Activated T-cell treated with anti-CD3 and anti-CD28 coated beads for 1 hour (primary cell): ENCODE measurements at regions not wholly inside any gene's neighbourhood (a gene's known extent, or its start where the extent isn't known, plus 50 kb on each side); places are given as distances from the start of the nearest gene placed in this dataset.
"Not testable (repeated sequence)": the region's sequence is repeated elsewhere in the genome, so short reads cannot be mapped to it uniquely, and the experiment has no call there.

Experiments used
- DNase-seq: peaks from one replicate; pipeline ENCODE4 v3.0.0-alpha.2; 2020; ENCODE audit warnings: low read depth

DNA sequence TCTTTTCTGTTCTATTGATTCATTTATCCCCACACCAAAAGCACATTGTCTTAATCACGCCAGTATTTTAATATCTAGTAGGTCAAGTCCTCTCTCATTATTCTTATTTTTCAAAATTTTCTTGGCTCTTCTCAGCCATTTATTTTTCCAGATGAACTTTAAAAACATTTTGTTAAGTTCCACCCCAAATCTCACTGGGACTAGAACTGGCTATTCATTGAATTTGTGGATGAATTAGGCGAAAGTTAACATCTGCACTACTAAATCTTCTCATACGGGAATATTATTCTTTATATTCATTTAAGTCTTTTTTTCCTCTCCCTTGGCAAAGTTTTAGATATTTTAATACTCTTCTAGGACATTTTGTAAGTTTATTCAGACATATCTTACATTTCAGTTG is 295.2 kb upstream of the MGMT start:
- no peak for DNase-seq

- no peak for DNase-seq
Observed at GRCh38 chr10:129174232-129175014, 292.6 kb upstream of the MGMT start.

DNA sequence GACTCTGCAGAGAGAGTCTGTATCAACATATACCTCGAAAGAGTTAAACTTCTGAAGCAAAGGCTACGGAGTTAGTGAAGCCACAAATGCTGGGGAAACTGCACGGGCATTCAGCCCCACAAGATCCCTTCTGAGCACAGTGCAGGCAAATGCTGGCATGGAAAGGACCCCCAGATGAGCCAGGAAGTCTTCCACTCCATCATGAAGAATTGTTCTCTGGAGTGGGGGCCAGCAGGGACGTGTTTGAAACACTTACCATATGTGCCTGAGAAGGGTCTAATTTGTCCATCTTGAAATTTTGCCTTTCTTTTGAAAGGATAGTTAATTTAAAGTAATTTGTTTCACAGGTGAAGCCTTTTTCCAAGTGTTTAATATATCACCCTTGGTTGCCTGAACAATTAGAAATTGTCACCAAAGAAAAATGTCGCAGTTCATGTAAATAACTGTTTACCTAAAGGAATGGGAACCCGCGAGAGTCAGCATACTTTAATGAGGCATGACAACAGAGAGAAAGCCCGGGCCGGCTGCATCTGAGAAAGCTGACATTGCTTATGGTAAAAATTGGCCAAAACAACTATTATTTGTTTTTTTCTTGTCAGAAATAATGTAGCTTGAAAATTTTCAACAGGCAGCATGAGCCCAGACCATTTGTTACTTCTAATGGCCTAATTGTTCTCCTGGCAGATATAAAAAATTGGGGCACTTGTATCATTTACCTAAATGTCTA is 287.6 kb upstream of the MGMT start:
- no peak for DNase-seq

DNA sequence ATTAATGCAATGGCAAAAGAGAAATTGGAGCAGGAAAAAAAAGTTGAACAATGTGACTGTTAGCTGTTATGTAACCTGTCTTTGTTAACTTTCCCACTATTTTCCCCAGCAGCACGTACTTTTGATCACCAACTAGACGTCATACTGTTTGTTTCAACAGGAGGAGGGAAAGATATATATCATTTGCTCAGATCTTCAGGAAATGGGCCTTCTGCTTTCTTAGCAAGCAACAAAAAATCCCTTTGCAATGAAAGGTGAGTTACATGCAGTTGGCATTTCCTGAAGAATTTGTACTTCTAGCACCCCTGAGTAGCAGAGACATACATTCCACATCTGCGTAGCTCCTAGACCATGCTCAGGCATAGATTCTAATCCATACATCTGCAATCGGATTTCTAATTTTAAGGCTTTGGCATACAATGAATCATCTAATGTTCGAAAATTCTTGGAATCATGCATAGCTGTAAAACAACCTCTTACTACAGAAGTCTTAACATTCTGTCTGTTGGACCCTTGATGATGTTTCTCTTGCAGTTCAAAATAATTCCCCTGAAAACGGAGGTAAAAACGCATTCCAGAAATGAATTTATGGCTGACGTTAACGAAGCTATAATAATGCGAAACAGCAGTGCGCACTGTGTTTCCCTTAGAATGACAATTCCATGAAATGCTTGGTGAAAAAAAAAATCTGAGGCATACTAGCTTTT is 286.9 kb upstream of the MGMT start:
- DNase-seq, result no peak

- DNase-seq, result no peak
Observed at GRCh38 chr10:129184196-129184595, 282.8 kb upstream of the MGMT start.

- DNase-seq, result no peak
Observed at GRCh38 chr10:129187331-129187730, 279.7 kb upstream of the MGMT start.

DNA sequence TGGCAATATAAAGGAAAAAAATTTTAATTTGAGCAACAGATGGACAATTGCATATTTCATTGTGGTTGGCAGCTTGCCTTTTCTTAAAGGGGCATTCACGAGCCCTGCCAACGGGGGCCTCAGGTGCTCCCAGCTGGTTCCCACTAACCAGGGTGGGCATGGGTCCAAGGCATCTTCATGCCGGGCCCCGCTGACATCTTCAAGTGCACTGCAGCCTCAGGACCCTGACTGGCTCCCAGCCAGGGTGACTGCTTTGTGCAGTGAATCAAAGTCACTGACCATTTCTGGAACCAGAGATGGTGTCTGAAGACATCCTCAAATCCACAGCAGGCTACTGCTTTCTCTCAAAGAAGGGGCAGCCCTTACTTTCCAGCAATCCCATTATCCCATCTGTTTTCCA is 275.2 kb upstream of the MGMT start:
- DNase-seq, result no peak

DNA sequence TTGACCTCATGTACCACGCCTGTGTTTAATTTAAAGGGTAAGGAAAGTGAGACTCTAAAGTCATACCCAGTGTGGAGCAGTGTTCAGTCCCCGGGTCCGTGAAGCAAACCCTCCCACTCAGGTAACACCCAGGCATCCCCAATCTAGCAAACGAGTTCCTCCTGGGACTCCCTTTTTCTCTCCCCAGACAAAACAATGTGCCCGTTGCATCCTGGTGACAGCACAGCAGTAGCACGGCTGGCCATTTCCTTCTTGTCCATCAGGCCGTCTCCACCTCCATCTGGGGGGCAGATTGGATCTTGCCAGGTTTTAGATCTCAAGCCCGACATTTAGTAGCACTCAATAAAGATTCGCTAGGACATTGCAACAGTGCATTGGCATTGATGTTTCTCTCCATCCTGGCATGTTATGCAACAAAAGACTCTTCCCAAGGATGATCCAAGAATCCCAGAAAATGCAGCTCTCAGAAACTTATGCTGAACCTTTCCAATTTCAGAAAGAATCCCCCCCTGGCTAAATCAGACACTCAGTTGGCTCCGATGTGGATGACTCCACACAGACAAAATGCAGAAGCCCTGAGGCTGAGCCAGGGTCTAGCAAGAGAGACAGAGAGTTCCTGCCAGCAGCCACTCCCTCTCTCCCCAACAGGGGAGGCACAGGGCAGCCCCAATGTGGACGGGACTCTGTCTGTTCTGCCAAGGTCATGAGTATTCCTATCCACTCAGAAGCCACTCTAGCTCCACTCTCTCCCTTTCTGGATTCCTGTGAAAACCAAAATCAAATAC is 274.5 kb upstream of the MGMT start:
- no peak for DNase-seq

DNA sequence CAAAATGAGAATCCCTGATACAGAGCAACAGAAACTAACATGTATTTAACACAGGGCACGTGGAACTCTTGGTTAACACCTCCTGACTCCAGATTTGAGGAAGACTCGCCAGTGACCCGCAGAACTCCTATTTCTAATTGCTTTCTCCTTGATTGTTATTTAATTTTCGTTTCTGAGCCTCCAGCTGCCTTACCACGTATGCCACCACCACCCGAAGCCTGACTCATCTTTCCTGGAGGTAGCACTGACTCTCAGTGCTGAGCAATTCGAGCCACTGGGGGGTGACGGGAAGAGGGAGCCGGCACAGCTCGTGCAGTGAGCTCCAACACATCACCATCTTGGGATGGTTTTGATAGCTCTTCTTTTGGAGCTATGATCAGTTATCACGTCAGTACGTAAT is 273.9 kb upstream of the MGMT start:
- DNase-seq, result no peak

- DNase-seq, result no peak
Observed at GRCh38 chr10:129194181-129194870, 272.7 kb upstream of the MGMT start.

DNA sequence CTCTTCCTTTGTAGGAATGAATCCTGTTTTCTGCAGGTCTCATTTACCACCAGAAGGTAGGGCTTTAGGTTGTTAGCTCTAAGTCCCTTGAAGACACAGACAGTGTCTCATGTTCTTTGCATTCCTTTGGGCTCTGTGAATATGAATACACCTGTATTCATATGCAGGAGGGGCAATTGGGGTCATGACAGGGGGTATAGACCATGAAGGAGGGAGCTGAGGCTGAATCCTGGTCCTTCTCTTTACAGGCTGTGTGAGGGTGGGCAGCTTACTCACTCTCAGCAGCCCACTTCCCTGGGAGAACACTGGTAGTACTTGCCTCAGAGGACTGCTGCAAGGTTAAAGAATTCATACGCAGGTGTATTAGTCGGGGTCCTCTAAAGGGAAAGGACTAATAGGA is 267.2 kb upstream of the MGMT start:
- no peak for DNase-seq

GRCh38 chr10:129203819-129204218 is 263.2 kb upstream of the MGMT start:
- DNase-seq, result no peak

DNA sequence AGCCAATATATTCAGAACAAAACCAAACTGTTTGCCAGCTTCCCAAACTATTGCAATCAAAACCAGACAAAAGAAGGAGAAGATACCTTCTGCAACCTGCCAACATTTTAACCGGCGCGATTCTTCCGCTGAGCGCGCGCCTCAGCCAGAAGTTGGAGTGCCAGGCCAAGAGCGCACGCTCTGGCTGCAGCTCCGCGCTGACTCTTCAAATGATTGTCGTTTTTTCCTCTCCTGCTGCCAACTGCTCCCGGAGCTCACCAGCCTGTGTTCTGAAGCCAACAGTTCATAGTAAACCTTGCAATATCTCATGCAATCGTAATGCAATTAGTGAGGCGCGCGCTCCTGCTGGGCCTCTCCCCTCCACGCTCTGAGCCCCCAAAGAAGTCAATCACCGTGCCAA is 259.7 kb upstream of the MGMT start:
- no peak for DNase-seq

DNA sequence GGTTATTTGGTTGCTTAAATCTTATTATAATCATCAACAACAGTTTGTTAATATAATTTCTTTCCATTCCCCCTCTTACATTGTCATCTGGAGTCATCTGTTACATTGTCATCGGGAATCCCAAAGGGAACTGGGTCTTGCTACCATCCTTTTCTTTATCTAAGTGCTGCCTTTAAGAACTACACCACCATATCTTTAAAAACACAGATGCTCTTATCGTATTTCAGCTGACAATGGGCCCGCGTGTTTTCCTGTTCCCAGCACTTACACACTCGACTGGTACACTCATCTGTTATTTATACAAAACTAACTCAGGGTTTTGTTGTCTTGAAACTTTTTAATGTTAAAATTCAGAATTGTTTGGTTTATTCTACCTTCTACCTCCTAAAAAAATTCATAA is 256.2 kb upstream of the MGMT start:
- DNase-seq, result no peak

DNA sequence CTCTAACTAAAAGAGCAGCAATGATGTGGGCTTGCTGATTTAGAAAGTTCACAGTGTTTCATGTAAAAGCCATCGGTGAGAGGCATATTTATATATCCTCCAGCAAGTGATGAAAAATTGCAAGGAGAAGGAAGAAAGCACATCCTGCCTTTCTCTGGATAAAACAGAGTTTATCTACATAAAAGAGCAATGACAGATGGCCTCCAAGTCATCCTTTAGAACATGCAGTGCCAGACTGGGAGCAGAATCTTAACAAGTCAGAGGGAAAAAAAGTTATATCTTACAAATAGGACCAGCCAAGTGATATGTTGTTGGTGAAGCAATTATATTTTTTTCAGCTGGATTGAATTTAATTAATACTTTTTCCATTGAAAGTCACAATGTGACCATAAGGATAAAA is 253.8 kb upstream of the MGMT start:
- DNase-seq, result no peak

DNA sequence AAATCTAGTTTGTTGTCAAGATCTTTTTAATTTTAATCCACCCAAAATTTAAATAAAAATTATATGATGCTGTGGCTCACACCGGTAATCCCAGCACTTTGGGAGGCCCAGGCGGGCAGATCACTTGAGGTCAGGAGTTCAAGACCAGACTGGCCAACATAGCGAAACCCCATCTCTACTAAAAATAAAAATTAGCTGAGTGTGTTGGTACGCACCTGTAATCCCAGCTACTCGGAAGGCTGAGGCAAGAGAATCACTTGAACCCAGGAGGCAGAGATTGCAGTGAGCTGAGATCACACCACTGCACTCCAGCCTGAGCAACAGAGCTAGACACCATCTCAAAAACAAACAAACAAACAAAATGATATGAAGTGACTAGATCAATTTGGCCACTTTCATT is 253.0 kb upstream of the MGMT start:
- not testable (repeated sequence) for DNase-seq

DNA sequence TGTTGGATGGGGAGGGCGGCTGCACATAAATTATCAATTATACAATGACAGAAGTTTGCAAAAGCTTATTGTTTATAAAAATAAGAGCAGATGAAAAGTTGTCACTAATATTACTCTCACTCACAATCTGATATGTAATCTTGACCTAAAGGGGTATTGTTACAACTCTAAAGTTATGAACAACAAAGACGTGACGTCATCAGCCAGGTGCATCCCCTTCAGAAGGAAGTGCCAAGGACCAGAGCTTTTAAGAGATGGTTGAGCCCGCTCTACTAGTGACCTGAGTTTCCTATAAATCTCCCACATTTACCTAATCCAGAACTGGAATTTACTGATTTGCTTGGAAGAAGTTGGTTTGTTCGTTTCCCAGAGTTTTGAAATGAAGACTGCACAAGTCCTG is 247.7 kb upstream of the MGMT start:
- DNase-seq, result no peak

- DNase-seq, result no peak
Observed at GRCh38 chr10:129222436-129222835, 244.6 kb upstream of the MGMT start.

DNA sequence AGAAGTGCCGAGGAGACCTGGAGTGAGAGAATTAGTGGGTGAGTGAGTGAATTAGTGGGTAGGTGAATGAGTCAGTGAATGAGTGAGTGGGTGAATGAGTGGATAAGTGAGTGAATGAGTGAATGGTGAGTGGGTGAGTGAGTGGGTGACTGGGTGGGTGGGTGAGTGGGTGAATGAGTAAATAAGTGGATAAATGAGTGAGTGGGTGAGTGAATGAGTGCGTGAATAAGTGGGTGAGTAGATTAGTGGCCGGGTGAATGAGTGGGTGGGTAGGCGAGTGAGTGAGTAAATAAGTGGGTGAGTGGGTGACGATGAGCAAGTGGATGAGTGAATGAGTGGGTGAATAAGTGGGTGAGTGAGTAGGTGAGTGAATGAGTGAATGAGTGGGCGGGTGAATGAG is 243.7 kb upstream of the MGMT start:
- no peak for DNase-seq

- DNase-seq, result no peak
Observed at GRCh38 chr10:129224065-129224464, 243.0 kb upstream of the MGMT start.

GRCh38 chr10:129231821-129232220 is 235.2 kb upstream of the MGMT start:
- DNase-seq, result no peak
